Parathyroid adenoma (tissue), 2 donors: ENCODE measurements at regions not wholly inside any gene's neighbourhood (a gene's known extent, or its start where the extent isn't known, plus 50 kb on each side); places are given as distances from the start of the nearest gene placed in this dataset.

Experiments used
- H2AFZ ChIP-seq: fragments of 300-600 bp; sonication (generic); one replicate; pipeline ENCODE4 v1.7.0; 2017; ENCODE audit warnings: antibody characterized with exemption, mild to moderate bottlenecking
- H3K27ac ChIP-seq: fragments of 300-600 bp; sonication (generic); one replicate; pipeline ENCODE4 v1.7.0; 2017
- H3K27me3 ChIP-seq: fragments of 300-600 bp; sonication (generic); one replicate; pipeline ENCODE4 v1.7.0; 2017; ENCODE audit warnings: low read length; ENCODE audit not compliant: control insufficient read depth, insufficient read depth
- H3K36me3 ChIP-seq: fragments of 300-600 bp; sonication (generic); one replicate; pipeline ENCODE4 v1.7.0; 2017; ENCODE audit warnings: low read length; ENCODE audit not compliant: control insufficient read depth, insufficient read depth
- H3K4me1 ChIP-seq: fragments of 300-600 bp; sonication (generic); one replicate; pipeline ENCODE4 v1.7.0; 2017; ENCODE audit warnings: control low read depth
- H3K4me2 ChIP-seq: fragments of 300-600 bp; sonication (generic); one replicate; pipeline ENCODE4 v1.7.0; 2017; ENCODE audit warnings: low read length
- H3K4me3 ChIP-seq: fragments of 300-600 bp; sonication (generic); one replicate; pipeline ENCODE4 v1.7.0; 2017; ENCODE audit warnings: low read depth, low read length
- H3K79me2 ChIP-seq: fragments of 300-600 bp; sonication (generic); one replicate; pipeline ENCODE4 v1.7.0; 2017; ENCODE audit warnings: control low read depth
- H3K9ac ChIP-seq: fragments of 300-600 bp; sonication (generic); one replicate; pipeline ENCODE4 v1.7.0; 2017; ENCODE audit warnings: mild to moderate bottlenecking
- H3K9me3 ChIP-seq: fragments of 300-600 bp; sonication (generic); one replicate; pipeline ENCODE4 v1.7.0; 2017; ENCODE audit warnings: low read length; ENCODE audit not compliant: control insufficient read depth
- TF ChIP-seq, protein P1 (sequence below): fragments of 300-600 bp; sonication (generic); IDR thresholded peaks from one replicate; pipeline ENCODE4 v1.7.0; 2017; ENCODE audit warnings: antibody characterized with exemption, mild to moderate bottlenecking
- donor health status: primary hyperparathyroidism.

DNA sequence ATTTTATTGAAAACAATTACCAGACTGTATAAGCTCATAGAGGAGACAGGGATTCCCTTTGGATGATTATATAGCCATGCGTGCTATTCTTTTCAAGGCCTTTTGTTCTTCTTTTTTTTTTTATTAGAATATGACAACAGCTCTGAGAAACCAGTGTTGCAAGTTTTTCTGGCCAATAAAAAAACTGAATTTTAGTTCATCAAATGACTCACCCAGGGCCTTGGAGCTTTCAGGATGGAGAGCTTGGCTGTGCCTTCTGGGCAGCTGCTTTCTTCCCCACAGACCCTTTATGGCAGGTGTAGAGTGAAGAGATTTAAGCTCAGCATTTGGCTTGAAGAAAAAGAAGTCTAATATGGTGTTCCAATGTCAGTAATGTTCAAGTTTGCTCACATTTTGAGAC, 497.9 kb upstream of the FANCL start:
- TF ChIP-seq, protein P1, sequence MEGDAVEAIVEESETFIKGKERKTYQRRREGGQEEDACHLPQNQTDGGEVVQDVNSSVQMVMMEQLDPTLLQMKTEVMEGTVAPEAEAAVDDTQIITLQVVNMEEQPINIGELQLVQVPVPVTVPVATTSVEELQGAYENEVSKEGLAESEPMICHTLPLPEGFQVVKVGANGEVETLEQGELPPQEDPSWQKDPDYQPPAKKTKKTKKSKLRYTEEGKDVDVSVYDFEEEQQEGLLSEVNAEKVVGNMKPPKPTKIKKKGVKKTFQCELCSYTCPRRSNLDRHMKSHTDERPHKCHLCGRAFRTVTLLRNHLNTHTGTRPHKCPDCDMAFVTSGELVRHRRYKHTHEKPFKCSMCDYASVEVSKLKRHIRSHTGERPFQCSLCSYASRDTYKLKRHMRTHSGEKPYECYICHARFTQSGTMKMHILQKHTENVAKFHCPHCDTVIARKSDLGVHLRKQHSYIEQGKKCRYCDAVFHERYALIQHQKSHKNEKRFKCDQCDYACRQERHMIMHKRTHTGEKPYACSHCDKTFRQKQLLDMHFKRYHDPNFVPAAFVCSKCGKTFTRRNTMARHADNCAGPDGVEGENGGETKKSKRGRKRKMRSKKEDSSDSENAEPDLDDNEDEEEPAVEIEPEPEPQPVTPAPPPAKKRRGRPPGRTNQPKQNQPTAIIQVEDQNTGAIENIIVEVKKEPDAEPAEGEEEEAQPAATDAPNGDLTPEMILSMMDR = no peak

DNA sequence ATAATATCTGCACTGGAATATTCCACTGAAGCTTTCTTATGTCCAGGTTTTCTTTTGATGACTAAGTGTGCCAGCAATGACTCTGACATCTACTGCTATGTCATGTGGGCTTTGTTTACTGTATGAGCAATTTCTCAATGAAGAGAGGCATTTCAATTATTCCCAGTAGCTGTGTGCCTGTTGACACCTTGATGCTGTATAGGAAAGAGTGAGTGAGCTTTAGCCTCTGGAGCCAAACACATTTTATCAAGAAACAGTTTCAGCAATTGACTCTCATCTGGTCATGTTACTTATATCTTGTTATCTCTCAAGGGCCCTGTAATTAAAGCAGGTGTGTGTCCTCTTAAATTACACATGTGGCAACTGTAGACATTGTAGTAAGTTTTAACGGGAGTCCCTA, 493.2 kb upstream of the FANCL start:
- H3K27me3 ChIP-seq = no peaks in the 10 kb centered on the region
- TF ChIP-seq, protein P1 = no peak
- H3K9ac ChIP-seq = no peak overlapping the region
- no peaks in the 10 kb centered on the region for H3K36me3 ChIP-seq
- H3K79me2 ChIP-seq = no peaks in the 10 kb centered on the region
- H3K4me3 ChIP-seq = no peak overlapping the region
- no peaks in the 10 kb centered on the region for H3K9me3 ChIP-seq
- H2AFZ ChIP-seq = no peak overlapping the region
- H3K27ac ChIP-seq = no peak overlapping the region
- H3K4me1 ChIP-seq = no peaks in the 10 kb centered on the region
- no peak overlapping the region for H3K4me2 ChIP-seq

More for the DNA sequence above, 497.9 kb upstream of the FANCL start:
- no peak overlapping the region for H2AFZ ChIP-seq
- H3K79me2 ChIP-seq = no peaks in the 10 kb centered on the region
- no peak overlapping the region for H3K9ac ChIP-seq
- no peaks in the 10 kb centered on the region for H3K9me3 ChIP-seq
- H3K27ac ChIP-seq = no peak overlapping the region
- H3K4me1 ChIP-seq = no peaks in the 10 kb centered on the region
- H3K27me3 ChIP-seq = no peaks in the 10 kb centered on the region
- H3K4me3 ChIP-seq = no peak overlapping the region
- no peak overlapping the region for H3K4me2 ChIP-seq
- H3K36me3 ChIP-seq = no peaks in the 10 kb centered on the region

DNA sequence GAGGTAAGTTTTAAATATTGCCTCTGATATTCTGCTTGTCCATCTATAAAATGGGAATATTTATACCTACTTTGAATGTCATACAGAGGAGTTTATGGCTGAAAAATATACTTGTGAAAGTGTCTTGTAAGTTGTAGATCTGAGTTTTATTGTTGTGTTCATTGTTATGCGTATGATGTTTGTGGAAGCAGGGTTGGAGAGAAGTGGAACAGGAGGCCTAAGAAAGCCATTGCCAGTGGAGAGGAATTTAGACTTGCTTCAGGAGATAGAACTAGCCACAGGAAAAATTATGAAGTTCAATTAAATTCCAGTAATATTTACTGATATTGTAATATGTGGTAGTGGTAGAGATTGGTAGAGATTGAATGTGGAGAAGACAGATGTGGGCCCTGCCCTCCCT, 491.9 kb upstream of the FANCL start:
- TF ChIP-seq, protein P1 = no peak

DNA sequence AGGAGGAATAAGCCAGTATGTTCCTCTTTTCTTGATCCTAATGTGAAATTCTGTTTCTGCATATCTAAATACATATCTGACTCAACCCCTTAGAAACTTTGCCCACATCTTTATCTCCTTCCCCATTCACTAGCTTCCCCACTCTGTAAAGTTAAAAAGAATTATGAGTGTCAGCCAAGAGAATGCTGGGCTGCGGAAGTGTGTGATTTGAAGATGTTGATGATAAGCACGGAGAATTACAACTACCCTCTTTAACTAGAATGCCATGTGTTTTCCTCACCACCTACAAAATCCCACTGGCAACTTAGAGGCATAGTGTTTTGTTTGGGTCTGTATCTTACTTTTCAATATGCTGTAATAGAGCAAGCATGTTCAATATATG, 490.4 kb upstream of the FANCL start:
- no peak overlapping the region for H3K27ac ChIP-seq
- H3K4me3 ChIP-seq = no peak overlapping the region
- no peaks in the 10 kb centered on the region for H3K27me3 ChIP-seq
- H3K9me3 ChIP-seq = no peaks in the 10 kb centered on the region
- H3K4me1 ChIP-seq = no peaks in the 10 kb centered on the region
- H3K4me2 ChIP-seq = no peak overlapping the region
- no peak overlapping the region for H2AFZ ChIP-seq
- H3K9ac ChIP-seq = no peak overlapping the region
- H3K79me2 ChIP-seq = no peaks in the 10 kb centered on the region
- TF ChIP-seq, protein P1 = no peak
- no peaks in the 10 kb centered on the region for H3K36me3 ChIP-seq

More for the DNA sequence above, 491.9 kb upstream of the FANCL start:
- Histone ChIP-seq H3K36me3 (no peaks in the 10 kb centered on the region), H2AFZ (no peak overlapping the region), H3K4me2 (no peak overlapping the region), H3K27me3 (no peaks in the 10 kb centered on the region), H3K4me3 (no peak overlapping the region), H3K27ac (no peak overlapping the region), H3K9me3 (no peaks in the 10 kb centered on the region), H3K4me1 (no peaks in the 10 kb centered on the region), H3K9ac (no peak overlapping the region), H3K79me2 (no peaks in the 10 kb centered on the region)

DNA sequence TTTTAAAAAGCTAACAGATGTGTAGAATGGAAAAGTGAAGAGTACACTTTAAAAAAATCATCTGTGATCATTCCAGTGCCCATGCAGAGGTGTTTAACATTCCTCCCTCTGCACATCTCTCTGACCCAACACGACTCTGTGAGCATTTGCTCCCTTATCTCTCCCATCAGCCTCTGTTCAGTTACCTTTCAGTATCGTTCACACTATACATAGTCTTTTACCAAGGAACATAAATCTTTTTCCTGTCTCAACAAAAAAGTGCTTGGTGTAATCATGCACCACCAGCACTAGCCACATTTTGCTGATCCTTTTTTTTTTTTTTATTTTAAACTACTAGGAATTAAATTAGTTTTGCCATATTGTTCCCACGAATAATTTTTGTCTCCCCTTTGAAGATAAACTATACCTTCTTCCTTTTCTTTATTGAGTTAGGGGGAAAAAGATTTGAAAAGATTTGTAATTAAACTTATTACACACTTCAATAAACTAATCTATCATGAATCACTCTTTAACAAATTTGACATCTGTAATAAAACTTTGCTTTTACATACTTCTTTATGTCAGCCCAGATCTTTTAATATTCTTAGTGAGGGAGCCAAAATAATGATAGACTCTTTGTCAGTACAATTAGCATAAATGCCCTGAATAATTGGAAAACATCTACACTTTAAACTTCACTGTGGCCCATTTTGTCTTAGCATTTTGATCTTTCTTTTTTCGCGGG, 489.8 kb upstream of the FANCL start:
- Histone ChIP-seq H3K9ac (no peak overlapping the region), H3K4me3 (no peak overlapping the region), H3K36me3 (no peaks in the 10 kb centered on the region), H3K4me1 (no peaks in the 10 kb centered on the region), H3K9me3 (no peaks in the 10 kb centered on the region), H3K4me2 (no peak overlapping the region), H3K79me2 (no peaks in the 10 kb centered on the region), H3K27ac (no peak overlapping the region), H2AFZ (no peak overlapping the region), H3K27me3 (no peaks in the 10 kb centered on the region)
- TF ChIP-seq, protein P1 = no peak
